H1 (cell line): ENCODE measurements at regions not wholly inside any gene's neighbourhood (a gene's known extent, or its start where the extent isn't known, plus 50 kb on each side); places are given as distances from the start of the nearest gene placed in this dataset.

Experiments
- CBX5 ChIP-seq: fragments of 300-800, 300-1000 bp; sonication (generic); IDR thresholded peaks from 2 replicates; pipeline ENCODE4 v1.7.1; 2016; ENCODE audit warnings: antibody characterized with exemption, low read length, low read depth
- CBX8 ChIP-seq: fragments of 300-800, 300-1000 bp; sonication (generic); IDR thresholded peaks from 2 replicates; pipeline ENCODE4 v1.7.1; 2016; ENCODE audit warnings: low read depth, low read length, borderline replicate concordance
- CEBPB ChIP-seq: IDR thresholded peaks from 2 replicates; pipeline ENCODE4 v1.6.1; 2012; ENCODE audit warnings: low read depth, low read length
- CHD2 ChIP-seq: IDR thresholded peaks from 2 replicates; pipeline ENCODE4 v1.6.1; 2012; ENCODE audit warnings: low read length, improper control_type of control experiment
- CTCF ChIP-seq, 3 experiments: IDR thresholded peaks; 1 replicate in 2 of 3; 2 replicates in 1 of 3; pipeline versions ENCODE4 v1.5.1 to v1.6.1; 2011; ENCODE audit warnings: low read length in 3 of 3, mild to moderate bottlenecking in 3 of 3, inconsistent platforms in 2 of 3, low read depth in 1 of 3, moderate library complexity in 1 of 3; ENCODE audit not compliant: insufficient read depth in 1 of 3; ENCODE audit errors: control extremely low read depth in 1 of 3
- E2F6 ChIP-seq: IDR thresholded peaks from 2 replicates; pipeline ENCODE4 v1.6.1; 2012; ENCODE audit warnings: inconsistent platforms
- FOSL1 ChIP-seq: IDR thresholded peaks from 2 replicates; pipeline ENCODE4 v1.6.1; 2011; ENCODE audit warnings: mild to moderate bottlenecking, low read depth, low read length, moderate library complexity; ENCODE audit not compliant: insufficient read depth
- GABPA ChIP-seq: IDR thresholded peaks from 2 replicates; pipeline ENCODE4 v1.6.1; 2011; ENCODE audit warnings: mild to moderate bottlenecking, low read length, moderate library complexity, borderline replicate concordance; ENCODE audit not compliant: insufficient read depth
- POLR2A ChIP-seq, 2 experiments: IDR thresholded peaks; 1 replicate in 1 of 2; 2 replicates in 1 of 2; pipeline ENCODE4 v1.6.1; 2011; ENCODE audit warnings: low read depth in 2 of 2, low read length in 2 of 2, mild to moderate bottlenecking in 2 of 2; ENCODE audit errors: control extremely low read depth in 1 of 2
- RFX5 ChIP-seq: IDR thresholded peaks from 2 replicates; pipeline ENCODE4 v1.6.1; 2011; ENCODE audit warnings: low read depth, low read length, improper control_type of control experiment, borderline replicate concordance
- SP1 ChIP-seq: IDR thresholded peaks from 2 replicates; pipeline ENCODE4 v1.6.1; 2011; ENCODE audit warnings: low read depth, low read length
- SRF ChIP-seq: IDR thresholded peaks from 2 replicates; pipeline ENCODE4 v1.6.1; 2011; ENCODE audit warnings: mild to moderate bottlenecking, low read depth, low read length, moderate library complexity
- SUZ12 ChIP-seq: fragments of 200-600 bp; sonication (generic); IDR thresholded peaks from 2 replicates; pipeline ENCODE4 v1.6.1; 2012; ENCODE audit warnings: mild to moderate bottlenecking, inconsistent platforms, low read length, moderate library complexity, mixed read lengths
- YY1 ChIP-seq: IDR thresholded peaks from 2 replicates; pipeline ENCODE4 v1.6.1; 2011; ENCODE audit warnings: low read depth, mild to moderate bottlenecking, low read length

- no peak for TF ChIP-seq CTCF (IDR thresholded peaks at IDR 0.05; ENCODE audit: control extremely low read depth in 1 of 3, insufficient read depth in 1 of 3, low read depth in 1 of 3, low read length in 3 of 3)
- TF ChIP-seq POLR2A (IDR thresholded peaks at IDR 0.05; ENCODE audit: control extremely low read depth in 1 of 2, low read depth in 2 of 2, low read length in 2 of 2) = no peak
- no peak for TF ChIP-seq RFX5
- no peak for TF ChIP-seq YY1
- TF ChIP-seq CHD2 = no peak
- TF ChIP-seq GABPA = no peak
- TF ChIP-seq SRF = no peak
- TF ChIP-seq CBX8 = no peak
- TF ChIP-seq E2F6 = no peak
- TF ChIP-seq CEBPB = no peak
- TF ChIP-seq SUZ12 = no peak
- no peak for TF ChIP-seq FOSL1
- TF ChIP-seq CBX5 = no peak
- no peak for TF ChIP-seq SP1
Measured at GRCh38 chr16:49204191-49204590, 77.4 kb downstream of the CBLN1 start.
